Osteoblast (primary cell): ENCODE measurements at regions not wholly inside any gene's neighbourhood (a gene's known extent, or its start where the extent isn't known, plus 50 kb on each side); places are given as distances from the start of the nearest gene placed in this dataset.
A peak's percentile ranks its signal among the peaks of the same experiment; 100 is the strongest.

ENCODE experiments used
- DNase-seq: peaks from one replicate; pipeline ENCODE4 v3.0.0; 2011; ENCODE audit warnings: low spot score, mixed read lengths; ENCODE audit not compliant: insufficient read length; ENCODE audit errors: missing footprints
- H2AFZ ChIP-seq: 2 replicates; pipeline ENCODE4 v1.6.0; 2011; ENCODE audit warnings: mild to moderate bottlenecking, low read length
- H3K27ac ChIP-seq: 2 replicates; pipeline ENCODE4 v1.5.1; 2011; ENCODE audit warnings: mild to moderate bottlenecking, low read depth, low read length, moderate library complexity
- H3K27me3 ChIP-seq: 2 replicates; pipeline ENCODE4 v1.6.0; 2012; ENCODE audit warnings: mild to moderate bottlenecking, control low read depth, inconsistent platforms, low read length, moderate library complexity; ENCODE audit not compliant: insufficient read depth
- H3K36me3 ChIP-seq: 2 replicates; pipeline ENCODE4 v1.5.1; 2011; ENCODE audit warnings: mild to moderate bottlenecking, low read length, control low read depth, moderate library complexity; ENCODE audit not compliant: insufficient read depth
- H3K4me1 ChIP-seq: 2 replicates; pipeline ENCODE4 v1.5.1; 2011; ENCODE audit warnings: mild to moderate bottlenecking, low read length, control low read depth, moderate library complexity; ENCODE audit not compliant: insufficient read depth
- H3K4me2 ChIP-seq: 2 replicates; pipeline ENCODE4 v1.6.0; 2011; ENCODE audit warnings: mild to moderate bottlenecking, low read length; ENCODE audit not compliant: insufficient read depth
- H3K4me3 ChIP-seq: fragments of 200-600 bp; sonication (generic); 3 replicates; pipeline ENCODE4 v1.5.1; 2012; ENCODE audit warnings: mild to moderate bottlenecking, low read length, inconsistent platforms; ENCODE audit not compliant: insufficient read depth
- H3K79me2 ChIP-seq: 2 replicates; pipeline ENCODE4 v1.6.0; 2012; ENCODE audit warnings: mild to moderate bottlenecking, low read length, control low read depth, inconsistent platforms; ENCODE audit not compliant: insufficient read depth
- H3K9me3 ChIP-seq: 2 replicates; pipeline ENCODE4 v1.5.1; 2011; ENCODE audit warnings: low read depth, low read length, control low read depth
- H4K20me1 ChIP-seq: 2 replicates; pipeline ENCODE4 v1.6.0; 2012; ENCODE audit warnings: mild to moderate bottlenecking, low read length, control low read depth; ENCODE audit not compliant: insufficient read depth
- CTCF ChIP-seq: IDR thresholded peaks from 2 replicates; pipeline ENCODE4 v1.5.1; 2011; ENCODE audit warnings: mild to moderate bottlenecking, low read depth, low read length, moderate library complexity; ENCODE audit errors: extremely low read depth

DNA sequence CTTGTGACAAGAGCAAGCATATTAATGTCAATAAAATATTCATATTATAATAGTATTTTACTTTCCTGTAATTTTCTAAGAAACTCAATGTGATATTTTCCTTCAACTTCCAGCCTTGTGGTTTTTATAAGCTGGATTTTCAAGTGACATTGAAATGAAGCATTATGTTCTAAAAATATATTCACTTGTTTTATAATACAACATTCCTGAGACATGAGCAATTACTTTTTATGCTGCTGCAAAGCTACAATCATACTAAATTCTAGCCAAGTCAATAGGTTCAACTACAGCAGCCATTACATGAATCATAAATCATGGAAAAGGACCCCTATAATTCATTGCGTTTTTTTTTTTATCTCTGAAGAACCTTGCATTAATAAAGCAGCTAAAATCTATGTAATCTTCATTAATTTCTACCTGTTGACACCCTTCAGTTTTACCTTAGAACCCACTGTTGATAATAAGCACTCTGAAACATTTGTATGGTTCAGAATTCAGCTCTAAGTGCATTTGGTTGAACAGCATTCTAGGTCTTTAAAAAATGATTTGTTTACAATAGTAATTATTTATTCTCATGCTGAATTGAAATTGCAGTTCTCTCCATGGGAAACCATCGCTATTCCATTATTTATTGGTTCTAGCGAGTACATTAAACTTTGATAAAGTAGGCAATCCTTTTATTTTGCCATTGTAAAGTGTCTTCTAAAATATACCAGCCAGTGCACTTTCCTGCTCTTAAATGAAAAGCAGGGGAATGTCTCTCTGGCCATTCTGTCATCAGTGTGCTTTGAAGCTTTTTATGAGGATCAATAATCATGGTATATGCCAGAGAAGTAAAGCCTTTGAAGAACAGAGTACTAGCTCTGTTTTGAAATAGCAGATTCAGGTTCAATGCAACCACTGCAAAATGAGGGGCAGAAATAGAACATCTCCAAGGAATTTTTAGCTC lies 132.6 kb downstream of the GNAT3 start:
- H2AFZ ChIP-seq = no peak overlapping the region
- peak overlapping the region; percentile 45 for H3K27ac ChIP-seq

GRCh38 chr7:80374321-80374720 lies 137.5 kb downstream of the GNAT3 start:
- Histone ChIP-seq H3K4me2 (no peak overlapping the region), H3K27ac (no peak overlapping the region), H3K36me3 (no peaks in the 10 kb centered on the region), H3K4me1 (peaks cover 12% of the 10 kb centered on the region), H3K27me3 (no peaks in the 10 kb centered on the region), H3K9me3 (no peaks in the 10 kb centered on the region), H2AFZ (peak overlapping the region; percentile 27), H4K20me1 (no peaks in the 10 kb centered on the region), H3K4me3 (no peak overlapping the region), H3K79me2 (no peaks in the 10 kb centered on the region)
- no peak for TF ChIP-seq CTCF
- no peak for DNase-seq

More for the DNA sequence above, 132.6 kb downstream of the GNAT3 start:
- H4K20me1 ChIP-seq = no peaks in the 10 kb centered on the region
- H3K79me2 ChIP-seq = no peaks in the 10 kb centered on the region
- peak; percentile 76 for DNase-seq
- no peaks in the 10 kb centered on the region for H3K9me3 ChIP-seq
- peak overlapping the region; percentile 15 for H3K4me2 ChIP-seq
- peaks cover 10% of the 10 kb centered on the region for H3K4me1 ChIP-seq
- no peaks in the 10 kb centered on the region for H3K36me3 ChIP-seq
- H3K4me3 ChIP-seq = no peak overlapping the region
- H3K27me3 ChIP-seq = no peaks in the 10 kb centered on the region
- TF ChIP-seq CTCF = no peak

GRCh38 chr7:80373429-80374032 lies 138.3 kb downstream of the GNAT3 start:
- Histone ChIP-seq H3K27ac (no peak overlapping the region), H3K4me2 (no peak overlapping the region), H3K27me3 (no peaks in the 10 kb centered on the region), H3K4me3 (no peak overlapping the region), H4K20me1 (no peaks in the 10 kb centered on the region), H3K36me3 (no peaks in the 10 kb centered on the region), H3K9me3 (no peaks in the 10 kb centered on the region), H3K79me2 (no peaks in the 10 kb centered on the region), H3K4me1 (peaks cover 6% of the 10 kb centered on the region), H2AFZ (no peak overlapping the region)
- TF ChIP-seq CTCF = no peak
- no peak for DNase-seq

DNA sequence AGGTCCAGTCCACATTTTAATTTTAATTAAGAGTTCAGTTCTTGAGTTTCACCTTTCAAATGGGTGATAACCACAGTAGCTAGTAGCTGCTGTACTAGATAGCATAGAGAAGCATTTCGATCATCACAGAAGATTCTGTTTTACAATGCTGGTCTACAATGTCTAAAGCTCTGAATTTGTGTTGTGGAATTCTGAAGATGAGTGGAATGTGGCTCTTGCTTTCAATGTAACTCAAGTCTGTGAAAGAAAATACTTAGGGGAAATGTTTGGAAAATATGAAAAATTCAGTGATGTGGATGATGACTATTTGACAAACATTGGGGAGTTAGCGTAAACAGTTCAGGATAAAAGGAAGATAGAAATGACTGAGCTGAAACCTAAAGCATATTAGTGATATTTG lies 139.4 kb downstream of the GNAT3 start:
- Histone ChIP-seq H3K36me3 (no peaks in the 10 kb centered on the region), H3K4me2 (peak overlapping the region; percentile 44), H3K27ac (peak overlapping the region; percentile 6), H3K79me2 (no peaks in the 10 kb centered on the region), H2AFZ (no peak overlapping the region), H3K4me1 (peaks cover 5% of the 10 kb centered on the region), H3K27me3 (no peaks in the 10 kb centered on the region), H3K4me3 (no peak overlapping the region), H4K20me1 (no peaks in the 10 kb centered on the region), H3K9me3 (no peaks in the 10 kb centered on the region)
- TF ChIP-seq CTCF = no peak
- peak; percentile 42 for DNase-seq
